ENCODE measurements at regions not wholly inside any gene's neighbourhood (a gene's known extent, or its start where the extent isn't known, plus 50 kb on each side); places are given as distances from the start of the nearest gene placed in this dataset.
"Not testable (repeated sequence)": the region's sequence is repeated elsewhere in the genome, so short reads cannot be mapped to it uniquely, and the experiment has no call there.

DNA sequence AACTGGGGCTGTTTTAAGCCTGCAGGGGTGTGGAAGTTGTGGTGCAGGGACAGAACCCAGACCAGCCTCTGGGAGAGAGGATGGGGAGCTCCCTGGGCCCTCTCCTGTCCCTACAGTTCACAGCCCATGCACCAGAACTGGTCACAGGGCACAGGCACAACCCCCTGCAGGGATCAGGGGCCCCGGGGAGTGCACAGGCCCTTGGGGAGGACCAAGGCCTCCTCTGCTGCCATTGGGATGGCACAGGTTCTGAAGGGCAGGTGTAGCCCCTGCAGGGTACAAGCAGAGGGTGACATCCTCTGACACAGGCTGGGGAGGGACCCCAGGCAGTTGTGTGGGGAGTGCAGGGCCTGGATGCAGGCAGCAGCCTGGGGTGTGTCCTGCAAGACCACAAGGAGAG lies 66.4 kb upstream of the SFSWAP start:
- H3K4me3 ChIP-seq (ENCODE audit: low read depth in 1 of 3, low read length in 3 of 3), result no peak overlapping the region
- no peaks in the 10 kb centered on the region for H3K9me3 ChIP-seq (ENCODE audit: control insufficient read depth in 2 of 2, insufficient read depth in 1 of 2, low read depth in 1 of 2, low read length in 1 of 2)
- 38 to 72% (median 64%) methylated on average over 1 of the region's 1 CpG for WGBS, 3 donors
- H3K4me1 ChIP-seq (ENCODE audit: control insufficient read depth in 3 of 3, insufficient read depth in 2 of 3, low read depth in 1 of 3, low read length in 2 of 3), result no peaks in the 10 kb centered on the region
- H3K27me3 ChIP-seq (ENCODE audit: control insufficient read depth in 3 of 3, insufficient read depth in 3 of 3, low read length in 3 of 3), result peaks cover 0 to 2% (median 0%) of the 10 kb centered on the region in 3 donors
- no peak for FAIRE-seq
- DNase-seq, result no peak
- H3K36me3 ChIP-seq (ENCODE audit: control insufficient read depth in 3 of 3, insufficient read depth in 2 of 3, low read depth in 1 of 3, low read length in 3 of 3), result no peaks in the 10 kb centered on the region
- no peak overlapping the region for H3K27ac ChIP-seq (ENCODE audit: low read depth in 1 of 3, low read length in 2 of 3)

DNA sequence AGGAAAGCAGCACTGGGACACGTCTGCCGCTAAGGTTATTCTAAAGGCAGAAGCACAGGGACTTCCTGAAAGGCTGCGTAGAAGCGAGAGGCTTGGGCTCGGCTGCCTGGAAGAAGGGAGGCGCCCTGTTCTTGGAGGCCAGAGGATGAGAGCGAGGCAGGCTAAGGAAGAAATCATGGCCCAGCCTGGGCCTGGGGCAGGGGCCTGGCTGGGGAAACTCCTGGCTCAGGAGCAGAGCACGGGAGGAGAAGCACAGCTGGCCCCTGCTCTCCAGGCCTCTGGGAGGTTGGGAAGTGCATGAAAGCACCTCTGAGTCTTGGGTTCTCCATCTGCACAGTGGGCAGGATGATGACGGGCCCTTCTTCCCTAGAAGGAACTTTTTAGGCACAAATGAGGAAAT lies 66.0 kb upstream of the SFSWAP start:
- not testable (repeated sequence) for H3K36me3 ChIP-seq (ENCODE audit: control insufficient read depth in 3 of 3, insufficient read depth in 2 of 3, low read depth in 1 of 3, low read length in 3 of 3); H3K4me1 ChIP-seq (ENCODE audit: control insufficient read depth in 3 of 3, insufficient read depth in 2 of 3, low read depth in 1 of 3, low read length in 2 of 3); H3K27me3 ChIP-seq (ENCODE audit: control insufficient read depth in 3 of 3, insufficient read depth in 3 of 3, low read length in 3 of 3); H3K4me3 ChIP-seq (ENCODE audit: low read depth in 1 of 3, low read length in 3 of 3); FAIRE-seq; DNase-seq; H3K9me3 ChIP-seq (ENCODE audit: control insufficient read depth in 2 of 2, insufficient read depth in 1 of 2, low read depth in 1 of 2, low read length in 1 of 2); H3K27ac ChIP-seq (ENCODE audit: low read depth in 1 of 3, low read length in 2 of 3)
- WGBS, 3 donors, result 68 to 72% (median 70%) methylated on average over 9 of the region's 9 CpGs

DNA sequence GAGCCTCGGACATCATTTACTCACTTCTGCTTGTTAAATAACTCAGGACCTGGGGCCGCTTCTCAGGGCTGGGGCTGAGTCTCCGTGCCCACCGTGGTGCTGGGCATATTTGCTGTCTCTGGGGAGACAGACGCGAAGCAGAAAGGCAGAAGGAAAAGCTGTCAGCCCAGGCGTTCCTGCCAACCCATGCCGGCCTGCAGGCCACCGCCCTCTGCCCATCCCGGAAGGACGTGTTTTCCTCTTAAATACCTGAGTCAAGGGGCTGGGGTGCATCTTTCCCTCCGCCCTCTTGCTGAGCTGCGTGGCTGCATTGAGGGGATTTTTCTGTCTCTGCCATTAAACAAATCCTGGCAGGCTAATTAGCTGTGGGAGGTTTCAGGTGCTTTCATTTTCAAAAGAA lies 65.3 kb upstream of the SFSWAP start:
- not testable (repeated sequence) for FAIRE-seq; DNase-seq; H3K4me1 ChIP-seq (ENCODE audit: control insufficient read depth in 3 of 3, insufficient read depth in 2 of 3, low read depth in 1 of 3, low read length in 2 of 3); H3K36me3 ChIP-seq (ENCODE audit: control insufficient read depth in 3 of 3, insufficient read depth in 2 of 3, low read depth in 1 of 3, low read length in 3 of 3); H3K27ac ChIP-seq (ENCODE audit: low read depth in 1 of 3, low read length in 2 of 3); H3K4me3 ChIP-seq (ENCODE audit: low read depth in 1 of 3, low read length in 3 of 3); H3K9me3 ChIP-seq (ENCODE audit: control insufficient read depth in 2 of 2, insufficient read depth in 1 of 2, low read depth in 1 of 2, low read length in 1 of 2); H3K27me3 ChIP-seq (ENCODE audit: control insufficient read depth in 3 of 3, insufficient read depth in 3 of 3, low read length in 3 of 3)
- WGBS, 3 donors, result 28 to 43% (median 36%) methylated on average over 5 to 10 of the region's 13 CpGs

DNA sequence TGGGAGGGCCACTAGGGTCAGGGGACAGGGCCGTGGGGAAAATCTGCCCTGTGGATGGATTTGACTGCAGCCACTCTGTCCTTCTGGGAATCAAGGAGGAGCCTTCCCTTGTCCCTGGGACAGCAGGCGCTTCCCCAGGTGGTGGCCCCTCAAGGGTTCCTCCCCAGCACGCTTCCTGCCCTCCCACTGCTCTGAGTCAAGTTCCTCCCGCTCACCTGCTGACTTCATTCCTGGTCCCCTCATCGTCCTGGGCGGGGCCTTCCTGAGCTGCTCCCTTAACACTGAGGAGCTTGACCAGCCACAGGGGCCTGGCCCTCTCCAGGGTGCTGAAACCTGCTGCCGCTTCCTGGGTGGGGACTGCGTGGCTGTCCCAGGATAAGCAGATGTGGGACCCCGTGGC lies 64.4 kb upstream of the SFSWAP start:
- H3K4me1 ChIP-seq (ENCODE audit: control insufficient read depth in 3 of 3, insufficient read depth in 2 of 3, low read depth in 1 of 3, low read length in 2 of 3); H3K4me3 ChIP-seq (ENCODE audit: low read depth in 1 of 3, low read length in 3 of 3); H3K27me3 ChIP-seq (ENCODE audit: control insufficient read depth in 3 of 3, insufficient read depth in 3 of 3, low read length in 3 of 3); H3K9me3 ChIP-seq (ENCODE audit: control insufficient read depth in 2 of 2, insufficient read depth in 1 of 2, low read depth in 1 of 2, low read length in 1 of 2); H3K36me3 ChIP-seq (ENCODE audit: control insufficient read depth in 3 of 3, insufficient read depth in 2 of 3, low read depth in 1 of 3, low read length in 3 of 3); H3K27ac ChIP-seq (ENCODE audit: low read depth in 1 of 3, low read length in 2 of 3); DNase-seq; FAIRE-seq: not testable (repeated sequence)
- WGBS, 3 donors, result 5 to 25% (median 11%) methylated on average over 5 to 6 of the region's 9 CpGs

DNA sequence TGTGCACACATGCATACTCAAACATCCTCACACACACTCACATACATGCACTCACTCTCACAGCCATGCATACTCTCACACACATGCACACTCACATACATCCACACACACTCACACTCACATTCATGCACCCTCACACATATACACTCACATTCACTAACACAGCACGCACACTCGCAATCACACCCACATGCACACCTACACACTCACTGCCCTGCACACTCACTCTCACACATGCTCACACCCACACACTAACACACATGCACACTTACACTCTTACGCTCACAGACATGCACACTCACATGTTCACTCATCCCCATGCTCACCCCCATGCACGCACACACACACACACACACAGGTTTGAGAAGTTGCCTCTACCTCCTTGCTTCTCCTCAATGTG lies 63.2 kb upstream of the SFSWAP start:
- H3K4me3 ChIP-seq (ENCODE audit: low read depth in 1 of 3, low read length in 3 of 3), result no peak overlapping the region
- DNase-seq, result no peak
- H3K27ac ChIP-seq (ENCODE audit: low read depth in 1 of 3, low read length in 2 of 3), result no peak overlapping the region
- H3K4me1 ChIP-seq (ENCODE audit: control insufficient read depth in 3 of 3, insufficient read depth in 2 of 3, low read depth in 1 of 3, low read length in 2 of 3), result no peaks in the 10 kb centered on the region
- no peaks in the 10 kb centered on the region for H3K9me3 ChIP-seq (ENCODE audit: control insufficient read depth in 2 of 2, insufficient read depth in 1 of 2, low read depth in 1 of 2, low read length in 1 of 2)
- no peak for FAIRE-seq
- no peaks in the 10 kb centered on the region for H3K36me3 ChIP-seq (ENCODE audit: control insufficient read depth in 3 of 3, insufficient read depth in 2 of 3, low read depth in 1 of 3, low read length in 3 of 3)
- WGBS, 3 donors, result 80 to 93% (median 92%) methylated on average over 4 of the region's 4 CpGs
- peaks cover 0 to 2% (median 0%) of the 10 kb centered on the region in 3 donors for H3K27me3 ChIP-seq (ENCODE audit: control insufficient read depth in 3 of 3, insufficient read depth in 3 of 3, low read length in 3 of 3)

DNA sequence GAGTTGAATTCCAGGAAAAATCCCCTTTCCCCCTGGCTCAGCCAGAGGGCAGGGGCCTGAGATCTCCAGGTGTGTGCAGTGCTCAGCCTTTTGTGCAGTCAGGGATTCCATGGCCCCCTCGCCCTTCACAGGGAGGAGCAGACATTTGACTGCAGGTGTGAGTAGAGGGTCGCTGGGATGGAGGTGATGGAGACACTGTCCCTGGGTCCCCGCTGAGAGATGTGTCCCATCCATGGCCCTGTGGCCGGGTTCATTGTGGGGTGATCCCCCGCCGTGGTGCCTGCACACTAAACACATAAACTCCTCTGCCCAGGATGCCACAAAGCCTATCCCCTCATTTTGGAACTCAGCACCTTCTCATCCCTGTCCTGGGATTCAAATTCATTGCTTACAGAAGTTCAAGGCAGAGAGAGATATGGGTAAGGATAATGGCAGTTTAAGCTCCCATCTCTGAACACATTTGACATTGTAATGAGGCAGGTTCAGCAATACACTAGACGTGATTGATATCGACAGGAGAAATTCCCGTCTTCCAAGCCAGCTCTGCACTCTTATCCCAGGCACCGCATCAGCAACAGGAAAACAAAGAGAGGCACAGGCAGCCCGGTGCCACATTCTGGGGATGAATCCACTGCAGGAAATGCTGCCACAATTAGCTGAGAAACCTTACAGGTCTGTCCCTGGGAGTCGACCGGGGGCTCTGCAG lies 55.3 kb upstream of the SFSWAP start:
- not testable (repeated sequence) for H3K36me3 ChIP-seq (ENCODE audit: control insufficient read depth in 3 of 3, insufficient read depth in 2 of 3, low read depth in 1 of 3, low read length in 3 of 3); H3K4me3 ChIP-seq (ENCODE audit: low read depth in 1 of 3, low read length in 3 of 3); FAIRE-seq; H3K9me3 ChIP-seq (ENCODE audit: control insufficient read depth in 2 of 2, insufficient read depth in 1 of 2, low read depth in 1 of 2, low read length in 1 of 2); DNase-seq; H3K27me3 ChIP-seq (ENCODE audit: control insufficient read depth in 3 of 3, insufficient read depth in 3 of 3, low read length in 3 of 3); H3K4me1 ChIP-seq (ENCODE audit: control insufficient read depth in 3 of 3, insufficient read depth in 2 of 3, low read depth in 1 of 3, low read length in 2 of 3); H3K27ac ChIP-seq (ENCODE audit: low read depth in 1 of 3, low read length in 2 of 3)
- WGBS, 3 donors, result 73 to 82% (median 74%) methylated on average over 6 to 9 of the region's 13 CpGs

DNA sequence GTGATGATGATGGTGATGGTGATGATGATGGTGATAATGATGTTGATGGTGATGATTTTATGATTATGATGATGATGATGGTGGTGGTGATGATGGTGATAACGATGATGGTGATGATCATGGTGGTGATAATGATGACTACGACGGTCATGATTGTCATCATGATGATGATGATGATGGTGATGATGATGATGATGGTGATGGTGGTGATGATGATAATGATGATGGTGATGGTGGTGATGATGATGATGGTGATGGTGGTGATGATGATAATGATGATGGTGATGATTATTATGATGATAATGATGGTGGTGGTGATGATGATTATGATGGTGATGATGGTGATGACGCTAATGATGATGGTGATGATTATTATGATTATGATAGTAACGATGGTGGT lies 54.1 kb upstream of the SFSWAP start:
- FAIRE-seq; H3K4me1 ChIP-seq (ENCODE audit: control insufficient read depth in 3 of 3, insufficient read depth in 2 of 3, low read depth in 1 of 3, low read length in 2 of 3); H3K4me3 ChIP-seq (ENCODE audit: low read depth in 1 of 3, low read length in 3 of 3); DNase-seq; H3K9me3 ChIP-seq (ENCODE audit: control insufficient read depth in 2 of 2, insufficient read depth in 1 of 2, low read depth in 1 of 2, low read length in 1 of 2); H3K27ac ChIP-seq (ENCODE audit: low read depth in 1 of 3, low read length in 2 of 3); H3K36me3 ChIP-seq (ENCODE audit: control insufficient read depth in 3 of 3, insufficient read depth in 2 of 3, low read depth in 1 of 3, low read length in 3 of 3); H3K27me3 ChIP-seq (ENCODE audit: control insufficient read depth in 3 of 3, insufficient read depth in 3 of 3, low read length in 3 of 3): not testable (repeated sequence)
- WGBS, 3 donors, result 88 to 94% (median 91%) methylated on average over 5 of the region's 5 CpGs

DNA sequence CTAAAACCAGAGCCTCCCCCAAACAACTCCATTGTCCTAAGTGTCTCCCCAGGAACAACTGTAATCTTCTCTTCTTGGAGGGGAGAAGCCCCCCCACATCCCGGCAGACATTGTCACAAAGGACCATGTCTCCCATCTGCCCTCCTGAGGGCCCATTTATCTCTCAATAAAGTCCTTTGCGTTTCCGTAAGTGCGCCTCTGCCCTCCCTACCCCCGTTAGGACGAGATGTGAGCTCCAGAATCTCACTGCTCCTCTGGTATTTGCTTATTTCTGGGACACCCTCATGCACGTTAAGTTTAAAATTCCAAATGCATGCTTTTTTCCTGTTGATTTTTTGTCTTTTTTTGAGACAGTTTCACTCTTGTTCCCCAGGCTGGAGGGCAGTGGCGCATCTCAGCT lies 52.3 kb upstream of the SFSWAP start:
- FAIRE-seq; H3K4me3 ChIP-seq (ENCODE audit: low read depth in 1 of 3, low read length in 3 of 3); H3K36me3 ChIP-seq (ENCODE audit: control insufficient read depth in 3 of 3, insufficient read depth in 2 of 3, low read depth in 1 of 3, low read length in 3 of 3); H3K27me3 ChIP-seq (ENCODE audit: control insufficient read depth in 3 of 3, insufficient read depth in 3 of 3, low read length in 3 of 3); H3K4me1 ChIP-seq (ENCODE audit: control insufficient read depth in 3 of 3, insufficient read depth in 2 of 3, low read depth in 1 of 3, low read length in 2 of 3); H3K27ac ChIP-seq (ENCODE audit: low read depth in 1 of 3, low read length in 2 of 3); H3K9me3 ChIP-seq (ENCODE audit: control insufficient read depth in 2 of 2, insufficient read depth in 1 of 2, low read depth in 1 of 2, low read length in 1 of 2); DNase-seq: not testable (repeated sequence)
- WGBS, 3 donors, result 72 to 80% (median 79%) methylated on average over 6 of the region's 8 CpGs

DNA sequence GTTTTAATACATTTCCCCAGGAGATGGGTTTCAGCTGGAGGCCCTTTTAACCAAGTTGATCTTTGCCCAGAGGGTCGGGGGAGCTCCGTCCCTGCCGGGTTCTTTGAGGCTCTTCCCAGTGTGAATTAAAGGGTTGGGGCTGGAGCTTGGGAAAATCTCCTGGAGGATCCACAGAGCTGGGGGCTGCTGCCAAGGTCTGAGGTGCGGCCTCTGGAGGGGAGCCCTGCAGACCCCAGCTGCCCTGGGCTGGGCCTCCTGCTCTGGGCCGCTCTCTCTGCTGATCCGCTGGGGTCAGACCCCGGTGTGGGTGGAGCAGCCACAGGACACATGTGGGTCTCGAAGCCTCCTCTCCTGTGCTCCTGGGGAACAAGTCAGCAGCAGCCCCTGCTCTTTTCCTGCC lies 51.4 kb upstream of the SFSWAP start:
- H3K4me3 ChIP-seq (ENCODE audit: low read depth in 1 of 3, low read length in 3 of 3); DNase-seq; FAIRE-seq; H3K27me3 ChIP-seq (ENCODE audit: control insufficient read depth in 3 of 3, insufficient read depth in 3 of 3, low read length in 3 of 3); H3K9me3 ChIP-seq (ENCODE audit: control insufficient read depth in 2 of 2, insufficient read depth in 1 of 2, low read depth in 1 of 2, low read length in 1 of 2); H3K27ac ChIP-seq (ENCODE audit: low read depth in 1 of 3, low read length in 2 of 3); H3K4me1 ChIP-seq (ENCODE audit: control insufficient read depth in 3 of 3, insufficient read depth in 2 of 3, low read depth in 1 of 3, low read length in 2 of 3); H3K36me3 ChIP-seq (ENCODE audit: control insufficient read depth in 3 of 3, insufficient read depth in 2 of 3, low read depth in 1 of 3, low read length in 3 of 3): not testable (repeated sequence)
- 34 to 62% (median 55%) methylated on average over 4 to 8 of the region's 8 CpGs for WGBS, 3 donors
